ENCODE measurements at regions not wholly inside any gene's neighbourhood (a gene's known extent, or its start where the extent isn't known, plus 50 kb on each side); places are given as distances from the start of the nearest gene placed in this dataset.

DNA sequence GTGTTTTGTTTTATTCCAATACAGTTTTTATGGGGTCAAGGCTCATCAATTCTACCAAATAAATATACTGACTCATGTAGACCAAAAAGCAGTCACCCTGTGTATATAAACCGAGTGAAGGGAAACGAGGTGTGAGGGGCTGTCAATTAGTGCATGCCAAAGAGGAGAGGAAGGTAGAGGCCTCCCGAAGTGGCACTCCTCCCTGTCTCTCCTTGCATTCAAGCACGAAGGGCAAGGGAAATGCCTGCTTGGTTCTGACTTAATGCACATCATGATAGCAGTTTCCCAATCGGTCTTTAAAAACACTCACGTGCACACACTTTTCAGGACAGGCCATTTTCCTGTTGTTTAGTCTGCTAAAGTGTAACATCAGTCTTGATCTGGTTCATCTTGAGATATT lies 125.6 kb upstream of the SLCO6A1 start:
- H3K27ac Mint-ChIP-seq: no peak overlapping the region
- no peaks in the 10 kb centered on the region for H3K4me1 Mint-ChIP-seq (ENCODE audit: low read depth)
- TF ChIP-seq, protein P1, sequence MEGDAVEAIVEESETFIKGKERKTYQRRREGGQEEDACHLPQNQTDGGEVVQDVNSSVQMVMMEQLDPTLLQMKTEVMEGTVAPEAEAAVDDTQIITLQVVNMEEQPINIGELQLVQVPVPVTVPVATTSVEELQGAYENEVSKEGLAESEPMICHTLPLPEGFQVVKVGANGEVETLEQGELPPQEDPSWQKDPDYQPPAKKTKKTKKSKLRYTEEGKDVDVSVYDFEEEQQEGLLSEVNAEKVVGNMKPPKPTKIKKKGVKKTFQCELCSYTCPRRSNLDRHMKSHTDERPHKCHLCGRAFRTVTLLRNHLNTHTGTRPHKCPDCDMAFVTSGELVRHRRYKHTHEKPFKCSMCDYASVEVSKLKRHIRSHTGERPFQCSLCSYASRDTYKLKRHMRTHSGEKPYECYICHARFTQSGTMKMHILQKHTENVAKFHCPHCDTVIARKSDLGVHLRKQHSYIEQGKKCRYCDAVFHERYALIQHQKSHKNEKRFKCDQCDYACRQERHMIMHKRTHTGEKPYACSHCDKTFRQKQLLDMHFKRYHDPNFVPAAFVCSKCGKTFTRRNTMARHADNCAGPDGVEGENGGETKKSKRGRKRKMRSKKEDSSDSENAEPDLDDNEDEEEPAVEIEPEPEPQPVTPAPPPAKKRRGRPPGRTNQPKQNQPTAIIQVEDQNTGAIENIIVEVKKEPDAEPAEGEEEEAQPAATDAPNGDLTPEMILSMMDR (IDR thresholded peaks at IDR 0.05; ENCODE audit: unreplicated experiment): no peak
- no peaks in the 10 kb centered on the region for H3K36me3 Mint-ChIP-seq (ENCODE audit: insufficient read depth)
- no peak overlapping the region for H3K4me3 Mint-ChIP-seq (ENCODE audit: low read depth)
- no peak for DNase-seq (ENCODE audit: low spot score, unreplicated experiment)
- no peaks in the 10 kb centered on the region for H3K9me3 Mint-ChIP-seq (ENCODE audit: low read depth)
- no peaks in the 10 kb centered on the region for H3K27me3 Mint-ChIP-seq

DNA sequence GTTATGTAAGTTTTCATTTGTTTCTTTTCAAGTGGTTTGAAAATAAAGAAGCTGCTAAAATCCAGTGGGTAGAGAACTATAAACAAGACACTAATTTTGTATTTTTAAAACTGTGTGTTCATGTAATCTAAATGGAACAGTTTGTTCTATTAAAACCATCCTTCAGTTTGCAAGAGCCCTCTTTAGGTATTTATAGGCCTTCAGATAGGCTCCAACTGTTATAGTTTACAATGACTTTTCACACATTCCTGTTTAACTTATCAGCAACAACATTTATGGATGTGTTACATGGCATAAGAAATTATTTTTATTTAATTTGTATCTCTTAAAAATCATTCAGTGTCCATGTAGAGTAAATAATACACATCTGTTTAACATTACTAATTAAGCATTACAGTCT lies 126.7 kb upstream of the SLCO6A1 start:
- Mint-ChIP-seq H3K27me3 (no peaks in the 10 kb centered on the region), H3K27ac (no peak overlapping the region), H3K4me3 (ENCODE audit: low read depth) (no peak overlapping the region), H3K9me3 (ENCODE audit: low read depth) (no peaks in the 10 kb centered on the region), H3K4me1 (ENCODE audit: low read depth) (no peaks in the 10 kb centered on the region), H3K36me3 (ENCODE audit: insufficient read depth) (no peaks in the 10 kb centered on the region)
- no peak for DNase-seq (ENCODE audit: low spot score, unreplicated experiment)
- TF ChIP-seq, protein P1 (IDR thresholded peaks at IDR 0.05; ENCODE audit: unreplicated experiment): no peak

DNA sequence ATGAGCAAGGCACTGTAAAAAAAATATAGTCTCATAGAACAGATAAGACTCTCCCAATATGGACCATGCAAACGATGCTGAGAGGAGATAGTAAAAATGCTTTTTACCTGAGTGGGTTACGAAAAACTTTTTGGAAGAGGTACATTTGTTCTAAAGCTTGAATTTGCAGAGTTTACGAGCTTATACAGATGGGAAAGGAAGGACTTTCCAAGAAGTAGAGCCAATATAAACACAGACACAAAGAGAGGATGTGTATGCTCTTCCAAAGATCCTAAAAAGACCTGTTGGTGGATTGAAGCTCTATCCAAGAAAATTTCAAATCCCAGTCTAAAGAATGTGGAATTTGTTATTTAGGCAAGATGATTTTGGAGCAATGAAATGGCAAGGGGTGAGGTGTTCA lies 127.1 kb upstream of the SLCO6A1 start:
- Mint-ChIP-seq H3K9me3 (ENCODE audit: low read depth) (no peaks in the 10 kb centered on the region), H3K27ac (no peak overlapping the region), H3K36me3 (ENCODE audit: insufficient read depth) (no peaks in the 10 kb centered on the region), H3K27me3 (no peaks in the 10 kb centered on the region), H3K4me1 (ENCODE audit: low read depth) (no peaks in the 10 kb centered on the region), H3K4me3 (ENCODE audit: low read depth) (no peak overlapping the region)
- DNase-seq (ENCODE audit: low spot score, unreplicated experiment): no peak
- TF ChIP-seq, protein P1 (IDR thresholded peaks at IDR 0.05; ENCODE audit: unreplicated experiment): no peak

DNA sequence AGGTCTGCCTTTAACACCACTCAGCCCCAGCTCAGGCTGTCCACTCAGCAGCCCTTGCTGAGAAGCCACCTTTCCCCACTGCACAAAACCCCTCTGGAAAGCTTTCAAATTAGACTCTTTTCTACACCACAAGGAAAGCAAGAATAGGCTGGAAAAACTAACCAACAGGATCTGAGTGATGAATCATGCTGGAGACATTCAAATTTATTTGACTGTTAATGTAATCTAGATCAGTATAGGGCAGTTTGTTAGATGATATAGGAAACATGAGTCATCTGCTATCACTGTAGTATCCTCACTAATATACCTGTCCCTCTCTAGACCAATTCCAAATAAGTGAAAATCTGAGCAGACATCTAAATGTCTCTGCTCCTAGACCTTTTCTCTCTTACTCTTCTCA lies 127.8 kb upstream of the PAM start:
- peaks cover 8% of the 10 kb centered on the region for H3K36me3 Mint-ChIP-seq (ENCODE audit: insufficient read depth)

DNA sequence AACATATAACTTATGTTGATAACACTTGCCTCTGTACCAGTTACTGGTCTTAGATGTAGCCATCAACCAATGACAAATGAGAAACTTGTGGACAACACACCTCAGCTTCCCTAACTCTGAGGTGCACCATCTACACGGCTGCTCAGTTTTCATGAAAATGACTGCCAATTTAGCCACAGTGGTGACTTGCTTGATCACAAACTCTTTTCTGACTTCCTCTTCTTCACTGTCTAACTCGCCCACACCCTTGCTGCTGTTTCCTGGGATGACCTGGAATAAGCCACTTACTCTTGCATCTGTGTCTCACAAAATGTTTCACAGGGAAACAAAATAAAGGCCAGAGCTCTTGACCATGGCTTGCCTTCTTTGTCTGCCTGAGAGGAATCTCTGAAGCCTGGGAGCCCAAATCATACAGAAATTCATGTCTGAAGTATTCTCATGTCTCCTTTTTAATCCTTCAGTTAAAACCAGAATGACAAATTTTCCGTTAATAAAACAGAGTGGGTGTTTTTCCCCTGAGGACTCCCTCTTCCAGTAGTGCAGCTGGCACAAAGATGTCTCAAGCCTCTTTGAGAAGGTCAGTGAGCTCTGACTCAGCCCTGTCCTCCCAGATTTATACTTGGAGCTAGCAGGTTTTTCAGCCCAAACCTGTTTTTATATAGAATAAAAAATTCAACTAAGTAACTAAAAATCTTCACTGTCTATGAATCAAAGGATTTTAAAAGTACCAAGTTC lies 126.5 kb upstream of the PAM start:
- Mint-ChIP-seq H3K4me3 (ENCODE audit: low read depth) (no peak overlapping the region), H3K4me1 (ENCODE audit: low read depth) (no peaks in the 10 kb centered on the region), H3K9me3 (ENCODE audit: low read depth) (peaks cover 15% of the 10 kb centered on the region), H3K36me3 (ENCODE audit: insufficient read depth) (peaks cover 14% of the 10 kb centered on the region), H3K27me3 (no peaks in the 10 kb centered on the region), H3K27ac (no peak overlapping the region)
- DNase-seq (ENCODE audit: low spot score, unreplicated experiment): no peak
- TF ChIP-seq, protein P1 (IDR thresholded peaks at IDR 0.05; ENCODE audit: unreplicated experiment): no peak

More for the DNA sequence above, 127.8 kb upstream of the PAM start:
- TF ChIP-seq, protein P1 (IDR thresholded peaks at IDR 0.05; ENCODE audit: unreplicated experiment): no peak
- Mint-ChIP-seq H3K9me3 (ENCODE audit: low read depth) (peaks cover 7% of the 10 kb centered on the region), H3K27ac (no peak overlapping the region), H3K4me1 (ENCODE audit: low read depth) (no peaks in the 10 kb centered on the region), H3K4me3 (ENCODE audit: low read depth) (no peak overlapping the region), H3K27me3 (no peaks in the 10 kb centered on the region)
- no peak for DNase-seq (ENCODE audit: low spot score, unreplicated experiment)

Measured in progenitor cell of endocrine pancreas (in vitro differentiated cells).